PC-3 (cell line): ENCODE measurements at regions not wholly inside any gene's neighbourhood (a gene's known extent, or its start where the extent isn't known, plus 50 kb on each side); places are given as distances from the start of the nearest gene placed in this dataset.

Experiments
- ATAC-seq: fragments of 200-7000 bp; cut with Tn5 transposase; 2 replicates; pipeline ENCODE4 v1.9.1; 2020; ENCODE audit warnings: mild to moderate bottlenecking, moderate library complexity
- BruUV-seq: library from RNA; stranded (reverse); fragments of 400-500 nt; replicated peaks from 2 replicates; lab custom pipeline; 2021; lab: Mats Ljungman, UMichigan
- CTCF ChIA-PET: fragments of 300-600 bp; sonication (Branson Sonifier 250); formaldehyde crosslinking; loops from one replicate; lab custom pipeline; 2022; ENCODE audit warnings: antibody characterized with exemption; lab: Charles Lee
- POLR2A ChIA-PET: fragments of 300-600 bp; sonication (Branson Sonifier 250); formaldehyde crosslinking; loops from one replicate; lab custom pipeline; 2022; ENCODE audit warnings: antibody characterized with exemption; ENCODE audit not compliant: unreplicated experiment; lab: Charles Lee
- DNase-seq: peaks from one replicate; pipeline ENCODE4 v3.0.0-alpha.2; 2015
- H2AFZ ChIP-seq: fragments of 300-600 bp; sonication (generic); 2 replicates; pipeline ENCODE4 v1.6.0; 2016; ENCODE audit warnings: antibody characterized with exemption, low read length
- H3F3A ChIP-seq: fragments of 300-600 bp; sonication (generic); one replicate; pipeline ENCODE4 v1.6.0; 2017; ENCODE audit warnings: antibody characterized with exemption, low read length, control low read depth, mild to moderate bottlenecking; ENCODE audit not compliant: unreplicated experiment
- H3K27ac ChIP-seq: fragments of 300-600 bp; sonication (generic); 2 replicates; pipeline ENCODE4 v1.5.1; 2016; ENCODE audit warnings: mild to moderate bottlenecking, low read length
- H3K27me3 ChIP-seq: fragments of 300-600 bp; sonication (generic); 2 replicates; pipeline ENCODE4 v1.6.1; 2016; ENCODE audit warnings: low read length, mixed read lengths
- H3K36me3 ChIP-seq: fragments of 300-600 bp; sonication (generic); 2 replicates; pipeline ENCODE4 v1.6.1; 2016; ENCODE audit warnings: low read depth, mixed run types, low read length, mixed read lengths
- H3K4me1 ChIP-seq: fragments of 300-600 bp; sonication (generic); 2 replicates; pipeline ENCODE4 v1.5.1; 2016; ENCODE audit warnings: low read length; ENCODE audit not compliant: insufficient read depth
- H3K4me2 ChIP-seq: fragments of 300-600 bp; sonication (generic); 2 replicates; pipeline ENCODE4 v1.6.0; 2016; ENCODE audit warnings: low read length
- H3K4me3 ChIP-seq: fragments of 300-600 bp; sonication (generic); 2 replicates; pipeline ENCODE4 v1.5.1; 2016; ENCODE audit warnings: mild to moderate bottlenecking, low read length, mixed read lengths
- H3K79me2 ChIP-seq: fragments of 300-600 bp; sonication (generic); 2 replicates; pipeline ENCODE4 v1.6.1; 2017; ENCODE audit warnings: low read length, mixed read lengths
- H3K9ac ChIP-seq: fragments of 300-600 bp; sonication (generic); 2 replicates; pipeline ENCODE4 v1.6.0; 2016; ENCODE audit warnings: mild to moderate bottlenecking, low read length
- H3K9me2 ChIP-seq: fragments of 300-600 bp; sonication (generic); replicated peaks from 2 replicates; pipeline ENCODE4 v1.6.1; 2016; ENCODE audit warnings: mixed run types, low read length, mixed read lengths
- H3K9me3 ChIP-seq: fragments of 300-600 bp; sonication (generic); 2 replicates; pipeline ENCODE4 v1.6.1; 2016; ENCODE audit warnings: low read length, mixed read lengths
- H4K20me1 ChIP-seq: fragments of 300-600 bp; sonication (generic); 2 replicates; pipeline ENCODE4 v1.6.1; 2016; ENCODE audit warnings: low read length, mixed read lengths
- CTCF ChIP-seq: fragments of 300-600 bp; sonication (generic); conservative IDR thresholded peaks from 2 replicates; pipeline ENCODE4 v1.5.1; 2017; ENCODE audit warnings: antibody characterized with exemption, low read depth, mild to moderate bottlenecking, low read length
- EZH2 ChIP-seq: fragments of 300-600 bp; sonication (generic); IDR thresholded peaks from one replicate; pipeline ENCODE4 v1.6.1; 2017; ENCODE audit warnings: antibody characterized with exemption, mild to moderate bottlenecking, low read length; ENCODE audit not compliant: unreplicated experiment
- EZH2phosphoT487 ChIP-seq: fragments of 300-600 bp; sonication (generic); IDR thresholded peaks from 2 replicates; pipeline ENCODE4 v1.6.1; 2018; ENCODE audit warnings: mild to moderate bottlenecking, antibody characterized with exemption, low read length, borderline replicate concordance
- intact Hi-C: fragments of 100-400 bp; cut with micrococcal nuclease; formaldehyde crosslinking; loops from 2 replicates; pipeline ENCODE4 v1.9.0; 2023

- H3K9me2 ChIP-seq: no peaks in the 10 kb centered on the region
- DNase-seq: no peak
- H3K36me3 ChIP-seq: no peaks in the 10 kb centered on the region
- H3K9me3 ChIP-seq: no peaks in the 10 kb centered on the region
- no peak overlapping the region for H3K9ac ChIP-seq
- BruUV-seq: no TSS peak
- no peak overlapping the region for H2AFZ ChIP-seq
- TF ChIP-seq EZH2phosphoT487 (no peak), EZH2 (no peak), CTCF (no peak)
- no peak overlapping the region for H3K4me2 ChIP-seq
- H3K4me1 ChIP-seq: no peaks in the 10 kb centered on the region
- ChIA-PET CTCF (no interaction called here), POLR2A (no interaction called here)
- no peaks in the 10 kb centered on the region for H3K79me2 ChIP-seq
- H3F3A ChIP-seq: no peaks in the 10 kb centered on the region
- H3K27ac ChIP-seq: no peak overlapping the region
- no peak overlapping the region for H3K4me3 ChIP-seq
- H3K27me3 ChIP-seq: peaks cover 78% of the 10 kb centered on the region
- ATAC-seq: no peak
- H4K20me1 ChIP-seq: no peaks in the 10 kb centered on the region
- intact Hi-C loops: no loop called here
Observed at GRCh38 chr11:120029321-120029720, 108.6 kb downstream of the TRIM29 start.

- Histone ChIP-seq H3K36me3 (no peaks in the 10 kb centered on the region), H4K20me1 (no peaks in the 10 kb centered on the region), H3K9me2 (no peaks in the 10 kb centered on the region), H3F3A (no peaks in the 10 kb centered on the region), H3K4me3 (no peak overlapping the region), H3K4me2 (no peak overlapping the region), H3K4me1 (no peaks in the 10 kb centered on the region), H3K27me3 (peaks cover 78% of the 10 kb centered on the region), H2AFZ (no peak overlapping the region), H3K79me2 (no peaks in the 10 kb centered on the region), H3K27ac (no peak overlapping the region), H3K9ac (no peak overlapping the region), H3K9me3 (no peaks in the 10 kb centered on the region)
- TF ChIP-seq CTCF: no peak
- TF ChIP-seq EZH2phosphoT487: no peak
- TF ChIP-seq EZH2: no peak
- CTCF ChIA-PET: no interaction called here
- DNase-seq (no peak), ATAC-seq (no peak)
- no TSS peak for BruUV-seq
- intact Hi-C loops: no loop called here
- POLR2A ChIA-PET: no interaction called here
Observed at GRCh38 chr11:120028897-120029258, 109.0 kb downstream of the TRIM29 start.

GRCh38 chr11:120028181-120028896, 109.6 kb downstream of the TRIM29 start:
- DNase-seq (no peak), ATAC-seq (no peak)
- CTCF ChIA-PET: no interaction called here
- Histone ChIP-seq H4K20me1 (no peaks in the 10 kb centered on the region), H2AFZ (no peak overlapping the region), H3K9me2 (no peaks in the 10 kb centered on the region), H3K36me3 (no peaks in the 10 kb centered on the region), H3K9me3 (no peaks in the 10 kb centered on the region), H3K4me3 (no peak overlapping the region), H3K4me2 (no peak overlapping the region), H3K79me2 (no peaks in the 10 kb centered on the region), H3K27ac (no peak overlapping the region), H3K27me3 (peaks cover 80% of the 10 kb centered on the region), H3K4me1 (no peaks in the 10 kb centered on the region), H3F3A (no peaks in the 10 kb centered on the region), H3K9ac (no peak overlapping the region)
- TF ChIP-seq EZH2phosphoT487 (no peak), CTCF (no peak), EZH2 (no peak)
- BruUV-seq: no TSS peak
- POLR2A ChIA-PET: no interaction called here
- intact Hi-C loops: no loop called here
